HCT116 (cell line): ENCODE measurements at regions not wholly inside any gene's neighbourhood (a gene's known extent, or its start where the extent isn't known, plus 50 kb on each side); places are given as distances from the start of the nearest gene placed in this dataset.

Experiments used
- ATAC-seq: fragments of 200-7000 bp; cut with Tn5 transposase; 2 replicates; pipeline ENCODE4 v1.9.1; 2020; ENCODE audit warnings: mild to moderate bottlenecking, moderate library complexity
- BruUV-seq: library from RNA; stranded (reverse); fragments of 400-500 nt; replicated peaks from 2 replicates; lab custom pipeline; 2021; lab: Mats Ljungman, UMichigan
- CTCF ChIA-PET: fragments of 300-600 bp; sonication (Branson Sonifier 250); formaldehyde crosslinking; loops from one replicate; lab custom pipeline; 2021; ENCODE audit warnings: antibody characterized with exemption; lab: Charles Lee
- POLR2A ChIA-PET: fragments of 300-600, 350-600 bp; sonication (Branson Sonifier 250); formaldehyde crosslinking; loops from one replicate; lab custom pipeline; 2021; ENCODE audit warnings: antibody characterized with exemption; lab: Charles Lee
- RAD21 ChIA-PET, 2 experiments: fragments of 300-600 bp; sonication (Branson Sonifier 250); formaldehyde crosslinking; loops; one replicate each; lab custom pipeline; 2023; ENCODE audit warnings: low total read pairs in 2 of 2; ENCODE audit not compliant: uncharacterized antibody in 2 of 2, unreplicated experiment in 2 of 2, low non-redundant PET in 1 of 2; lab: Charles Lee
- DNase-seq: peaks from one replicate; pipeline ENCODE4 v3.0.0-alpha.2; 2010; ENCODE audit warnings: low read depth, low spot score
- H2AFZ ChIP-seq: fragments of 200-600 bp; shearing (Covaris generic), sonication (generic); 2 replicates; pipeline ENCODE4 v1.6.1; 2017; ENCODE audit warnings: low read depth, mixed run types, mixed read lengths, antibody characterized with exemption, low read length; ENCODE audit not compliant: poor library complexity, severe bottlenecking
- H3K27ac ChIP-seq: 2 replicates; pipeline ENCODE4 v1.5.1; 2012; ENCODE audit warnings: low read depth, low read length
- H3K27me3 ChIP-seq: fragments of 200-600 bp; sonication (generic); 2 replicates; pipeline ENCODE4 v1.6.1; 2016; ENCODE audit warnings: mixed run types, low read length, mixed read lengths; ENCODE audit not compliant: insufficient read depth
- H3K36me3 ChIP-seq, 2 experiments: fragments of 200-500 bp in 1 of 2; fragments of 200-600 bp in 1 of 2; sonication (Bioruptor generic) in 1 of 2; sonication (generic) in 1 of 2; 2 replicates each; pipeline versions ENCODE4 v1.5.1 to v1.6.1; 2014 to 2016; ENCODE audit warnings: low read length in 2 of 2, inconsistent platforms in 1 of 2, mixed read lengths in 1 of 2, mixed run types in 1 of 2; ENCODE audit not compliant: insufficient read depth in 2 of 2, control insufficient read depth in 1 of 2
- H3K4me1 ChIP-seq, 2 experiments: fragments of 200-600 bp in 1 of 2; sonication (generic) in 1 of 2; 2 replicates each; pipeline versions ENCODE4 v1.5.1 to v1.6.1; 2012 to 2017; ENCODE audit warnings: low read length in 2 of 2, inconsistent platforms in 1 of 2, mild to moderate bottlenecking in 1 of 2, mixed read lengths in 1 of 2, mixed run types in 1 of 2, moderate library complexity in 1 of 2; ENCODE audit not compliant: insufficient read depth in 2 of 2, control insufficient read depth in 1 of 2
- H3K4me2 ChIP-seq: fragments of 200-600 bp; sonication (generic); 2 replicates; pipeline ENCODE4 v1.6.1; 2017; ENCODE audit warnings: mixed run types, low read length, mixed read lengths
- H3K4me3 ChIP-seq, 2 experiments: fragments of 200-600 bp in 1 of 2; sonication (generic) in 1 of 2; replicated peaks in 1 of 2; 2 replicates each; pipeline ENCODE4 v1.5.1; 2011 to 2016; ENCODE audit warnings: low read length in 2 of 2, control low read depth in 1 of 2, low read depth in 1 of 2, mild to moderate bottlenecking in 1 of 2, mixed read lengths in 1 of 2, mixed run types in 1 of 2
- H3K79me2 ChIP-seq: fragments of 200-600 bp; sonication (generic); 2 replicates; pipeline ENCODE4 v1.6.1; 2017; ENCODE audit warnings: mild to moderate bottlenecking, mixed run types, low read length, moderate library complexity, mixed read lengths; ENCODE audit not compliant: insufficient read depth
- H3K9ac ChIP-seq: fragments of 200-600 bp; sonication (generic); 2 replicates; pipeline ENCODE4 v1.6.1; 2016; ENCODE audit warnings: low read length, mixed read lengths
- H3K9me2 ChIP-seq: fragments of 200-600 bp; sonication (generic), shearing (Covaris generic); 2 replicates; pipeline ENCODE4 v1.6.1; 2017; ENCODE audit warnings: mixed run types, mild to moderate bottlenecking, moderate library complexity; ENCODE audit not compliant: insufficient read depth
- H3K9me3 ChIP-seq, 2 experiments: fragments of 200-500 bp in 1 of 2; fragments of 200-600 bp in 1 of 2; sonication (Bioruptor generic) in 1 of 2; sonication (generic) in 1 of 2; 2 replicates each; pipeline ENCODE4 v1.6.1; 2014 to 2017; ENCODE audit warnings: low read length in 2 of 2, mixed read lengths in 2 of 2, inconsistent platforms in 1 of 2, low read depth in 1 of 2, mild to moderate bottlenecking in 1 of 2, mixed run types in 1 of 2, moderate library complexity in 1 of 2; ENCODE audit not compliant: control insufficient read depth in 1 of 2, insufficient read depth in 1 of 2
- H4K20me1 ChIP-seq: fragments of 200-600 bp; sonication (generic), shearing (Covaris generic); 2 replicates; pipeline ENCODE4 v1.6.1; 2017; ENCODE audit warnings: mixed run types, mild to moderate bottlenecking, moderate library complexity; ENCODE audit not compliant: insufficient read depth
- CEBPB ChIP-seq: IDR thresholded peaks from 2 replicates; pipeline ENCODE4 v1.6.1; 2012; ENCODE audit warnings: low read depth
- ELF1 ChIP-seq: IDR thresholded peaks from 2 replicates; pipeline ENCODE4 v1.6.1; 2012; ENCODE audit warnings: low read depth, borderline replicate concordance
- EZH2 ChIP-seq: fragments of 200-600 bp; sonication (generic); IDR thresholded peaks from 2 replicates; pipeline ENCODE4 v1.6.1; 2017; ENCODE audit warnings: antibody characterized with exemption, mixed run types
- JUND ChIP-seq: IDR thresholded peaks from 2 replicates; pipeline ENCODE4 v1.6.1; 2012
- POLR2A ChIP-seq: IDR thresholded peaks from 2 replicates; pipeline ENCODE4 v1.7.0; 2011; ENCODE audit warnings: borderline replicate concordance; ENCODE audit not compliant: insufficient read depth, insufficient read length; ENCODE audit errors: extremely low read depth
- SP1 ChIP-seq: IDR thresholded peaks from 2 replicates; pipeline ENCODE4 v1.6.1; 2012; ENCODE audit warnings: low read depth
- SRF ChIP-seq: IDR thresholded peaks from 2 replicates; pipeline ENCODE4 v1.6.1; 2012; ENCODE audit warnings: low read depth
- TCF7L2 ChIP-seq: IDR thresholded peaks from 2 replicates; pipeline ENCODE4 v1.7.0; 2011; ENCODE audit warnings: borderline replicate concordance, inconsistent platforms; ENCODE audit not compliant: insufficient read depth, insufficient read length; ENCODE audit errors: extremely low read depth
- intact Hi-C: fragments of 100-400 bp; cut with micrococcal nuclease; formaldehyde crosslinking; loops from 2 replicates; pipeline ENCODE4 v1.10.0; 2022
- TF ChIP-seq, protein P1 (sequence below): IDR thresholded peaks from 2 replicates; pipeline ENCODE4 v1.6.1; 2011; ENCODE audit warnings: mild to moderate bottlenecking, low read length, moderate library complexity; ENCODE audit not compliant: insufficient replicate concordance; ENCODE audit errors: extremely low read depth
- TF ChIP-seq, protein P2 (sequence below), 3 experiments: fragments of 200-600 bp in 1 of 3; sonication (generic) in 1 of 3; IDR thresholded peaks in 2 of 3; conservative IDR thresholded peaks in 1 of 3; 2 replicates each; pipeline ENCODE4 v1.5.1; 2012 to 2017; ENCODE audit warnings: low read depth in 2 of 3, low read length in 2 of 3, antibody characterized with exemption in 1 of 3, borderline replicate concordance in 1 of 3, control low read depth in 1 of 3, mild to moderate bottlenecking in 1 of 3, mixed read lengths in 1 of 3, mixed run types in 1 of 3, moderate library complexity in 1 of 3; ENCODE audit not compliant: insufficient read depth in 1 of 3
- TF ChIP-seq, protein P3 (sequence below): IDR thresholded peaks from 2 replicates; pipeline ENCODE4 v1.6.1; 2012
- TF ChIP-seq, protein P4 (sequence below): IDR thresholded peaks from 2 replicates; pipeline ENCODE4 v1.6.1; 2012

DNA sequence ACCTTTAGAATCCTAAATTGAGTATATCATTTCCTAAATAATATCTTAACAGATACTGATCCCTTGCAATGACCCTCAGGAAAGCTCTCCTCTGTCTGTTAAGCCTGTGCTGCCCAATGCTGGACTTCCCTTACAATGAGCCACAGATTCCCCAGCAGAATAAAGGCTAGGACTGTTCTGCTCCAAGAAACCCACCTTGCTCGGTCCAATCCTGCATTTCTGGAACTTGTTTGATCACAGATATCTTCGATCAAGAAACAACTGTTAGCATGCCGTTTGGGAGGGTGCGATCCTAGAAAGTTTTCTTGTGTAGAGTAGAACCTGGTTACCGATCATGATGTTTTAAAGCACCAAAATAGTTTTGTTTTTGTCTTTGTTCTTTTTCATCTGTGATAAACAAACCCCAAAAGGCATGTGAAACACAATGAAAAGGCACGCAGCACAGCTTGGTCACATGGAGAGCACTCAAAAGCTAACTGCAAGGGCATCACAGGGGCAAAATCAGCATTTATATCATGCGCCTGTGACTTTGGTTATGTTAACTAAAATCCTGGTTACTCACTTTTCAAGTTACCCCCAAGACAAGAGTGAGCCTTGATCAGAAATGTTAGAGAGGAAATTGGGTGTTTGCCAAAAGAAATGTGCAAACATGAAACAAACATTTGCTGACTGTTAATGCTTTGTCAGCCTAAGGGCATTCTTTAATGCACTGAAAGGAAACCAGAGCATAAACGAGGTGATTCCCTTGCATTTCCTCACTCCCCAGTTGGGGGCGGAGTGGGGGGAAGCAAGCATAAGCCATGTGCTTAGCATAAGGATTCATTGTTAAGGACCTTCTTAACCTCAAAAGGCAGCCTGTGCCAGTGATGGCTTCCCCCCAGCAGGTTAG is 61.9 kb upstream of the ADAMTS16 start (continued):
- TF ChIP-seq, protein P1, sequence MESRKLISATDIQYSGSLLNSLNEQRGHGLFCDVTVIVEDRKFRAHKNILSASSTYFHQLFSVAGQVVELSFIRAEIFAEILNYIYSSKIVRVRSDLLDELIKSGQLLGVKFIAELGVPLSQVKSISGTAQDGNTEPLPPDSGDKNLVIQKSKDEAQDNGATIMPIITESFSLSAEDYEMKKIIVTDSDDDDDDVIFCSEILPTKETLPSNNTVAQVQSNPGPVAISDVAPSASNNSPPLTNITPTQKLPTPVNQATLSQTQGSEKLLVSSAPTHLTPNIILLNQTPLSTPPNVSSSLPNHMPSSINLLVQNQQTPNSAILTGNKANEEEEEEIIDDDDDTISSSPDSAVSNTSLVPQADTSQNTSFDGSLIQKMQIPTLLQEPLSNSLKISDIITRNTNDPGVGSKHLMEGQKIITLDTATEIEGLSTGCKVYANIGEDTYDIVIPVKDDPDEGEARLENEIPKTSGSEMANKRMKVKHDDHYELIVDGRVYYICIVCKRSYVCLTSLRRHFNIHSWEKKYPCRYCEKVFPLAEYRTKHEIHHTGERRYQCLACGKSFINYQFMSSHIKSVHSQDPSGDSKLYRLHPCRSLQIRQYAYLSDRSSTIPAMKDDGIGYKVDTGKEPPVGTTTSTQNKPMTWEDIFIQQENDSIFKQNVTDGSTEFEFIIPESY = no peak
- no peak for TF ChIP-seq ELF1

DNA sequence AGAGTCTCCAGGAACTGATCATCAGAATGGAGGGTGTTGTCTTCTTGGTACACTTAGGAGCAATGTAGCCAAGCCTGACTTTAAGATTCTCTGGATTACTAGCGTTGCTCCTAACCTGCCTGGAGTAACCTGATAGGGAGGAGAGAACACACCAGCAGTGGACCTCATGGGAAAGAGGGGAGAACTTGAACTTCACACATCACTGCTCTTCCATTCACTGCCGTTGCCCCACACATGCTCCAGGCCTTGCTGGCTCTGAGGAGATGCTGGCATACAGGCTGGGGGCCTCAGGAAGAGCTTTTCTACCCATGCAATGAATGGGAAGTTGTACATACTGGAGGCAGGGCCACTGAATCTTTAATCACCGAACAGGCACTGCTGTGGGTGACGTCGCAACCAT is 60.3 kb upstream of the ADAMTS16 start:
- ChIA-PET CTCF (no interaction called here), POLR2A (no interaction called here), RAD21 (no interaction called here)
- H3K79me2 ChIP-seq = no peaks in the 10 kb centered on the region
- no peaks in the 10 kb centered on the region for H3K4me1 ChIP-seq
- no peak overlapping the region for H3K9ac ChIP-seq
- intact Hi-C loops = no loop called here
- no peaks in the 10 kb centered on the region for H4K20me1 ChIP-seq
- H2AFZ ChIP-seq = no peak overlapping the region
- H3K27ac ChIP-seq = no peak overlapping the region
- H3K9me3 ChIP-seq = no peaks in the 10 kb centered on the region
- H3K27me3 ChIP-seq = peaks cover 55% of the 10 kb centered on the region
- TF ChIP-seq JUND (no peak), SP1 (no peak), POLR2A (no peak), SRF (no peak), CEBPB (no peak), EZH2 (no peak), TCF7L2 (no peak)
- TF ChIP-seq, protein P2, sequence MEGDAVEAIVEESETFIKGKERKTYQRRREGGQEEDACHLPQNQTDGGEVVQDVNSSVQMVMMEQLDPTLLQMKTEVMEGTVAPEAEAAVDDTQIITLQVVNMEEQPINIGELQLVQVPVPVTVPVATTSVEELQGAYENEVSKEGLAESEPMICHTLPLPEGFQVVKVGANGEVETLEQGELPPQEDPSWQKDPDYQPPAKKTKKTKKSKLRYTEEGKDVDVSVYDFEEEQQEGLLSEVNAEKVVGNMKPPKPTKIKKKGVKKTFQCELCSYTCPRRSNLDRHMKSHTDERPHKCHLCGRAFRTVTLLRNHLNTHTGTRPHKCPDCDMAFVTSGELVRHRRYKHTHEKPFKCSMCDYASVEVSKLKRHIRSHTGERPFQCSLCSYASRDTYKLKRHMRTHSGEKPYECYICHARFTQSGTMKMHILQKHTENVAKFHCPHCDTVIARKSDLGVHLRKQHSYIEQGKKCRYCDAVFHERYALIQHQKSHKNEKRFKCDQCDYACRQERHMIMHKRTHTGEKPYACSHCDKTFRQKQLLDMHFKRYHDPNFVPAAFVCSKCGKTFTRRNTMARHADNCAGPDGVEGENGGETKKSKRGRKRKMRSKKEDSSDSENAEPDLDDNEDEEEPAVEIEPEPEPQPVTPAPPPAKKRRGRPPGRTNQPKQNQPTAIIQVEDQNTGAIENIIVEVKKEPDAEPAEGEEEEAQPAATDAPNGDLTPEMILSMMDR (IDR thresholded peaks at IDR 0.05 in 2 of 3, conservative IDR thresholded peaks at IDR 0.05 in 1 of 3; ENCODE audit: borderline replicate concordance in 1 of 3, insufficient read depth in 1 of 3, low read depth in 2 of 3, low read length in 2 of 3) = no peak
- TF ChIP-seq, protein P3, sequence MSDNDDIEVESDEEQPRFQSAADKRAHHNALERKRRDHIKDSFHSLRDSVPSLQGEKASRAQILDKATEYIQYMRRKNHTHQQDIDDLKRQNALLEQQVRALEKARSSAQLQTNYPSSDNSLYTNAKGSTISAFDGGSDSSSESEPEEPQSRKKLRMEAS = no peak
- TF ChIP-seq, protein P4, sequence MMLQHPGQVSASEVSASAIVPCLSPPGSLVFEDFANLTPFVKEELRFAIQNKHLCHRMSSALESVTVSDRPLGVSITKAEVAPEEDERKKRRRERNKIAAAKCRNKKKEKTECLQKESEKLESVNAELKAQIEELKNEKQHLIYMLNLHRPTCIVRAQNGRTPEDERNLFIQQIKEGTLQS = no peak
- no peak overlapping the region for H3K4me2 ChIP-seq
- no TSS peak for BruUV-seq
- no peaks in the 10 kb centered on the region for H3K9me2 ChIP-seq
- DNase-seq = no peak
- no peak overlapping the region for H3K4me3 ChIP-seq
- no peak for ATAC-seq
- no peaks in the 10 kb centered on the region for H3K36me3 ChIP-seq
